ENCODE measurements at regions not wholly inside any gene's neighbourhood (a gene's known extent, or its start where the extent isn't known, plus 50 kb on each side); places are given as distances from the start of the nearest gene placed in this dataset.

GRCh38 chr4:159592898-159593556 is 490.1 kb downstream of the RAPGEF2 start:
- TF ChIP-seq CTCF (IDR thresholded peaks at IDR 0.05 in 2 of 3, conservative IDR thresholded peaks at IDR 0.05 in 1 of 3; ENCODE audit: borderline replicate concordance in 1 of 3, insufficient read depth in 1 of 3, low read depth in 2 of 3, low read length in 2 of 3) (no peak), POLR2A (IDR thresholded peaks at IDR 0.05; ENCODE audit: borderline replicate concordance, extremely low read depth, insufficient read depth, insufficient read length) (no peak)

Measured in HCT116 (cell line).